Stimulated activated CD4-positive, alpha-beta T cell treated with anti-CD3 and anti-CD28 coated beads, Interleukin-12 subunit alpha, Interleukin-12 subunit beta, amount 100 ng/mL, for 48 hours (primary cell): ENCODE measurements at regions not wholly inside any gene's neighbourhood (a gene's known extent, or its start where the extent isn't known, plus 50 kb on each side); places are given as distances from the start of the nearest gene placed in this dataset.
"Not testable (repeated sequence)": the region's sequence is repeated elsewhere in the genome, so short reads cannot be mapped to it uniquely, and the experiment has no call there.

Experiments used
- DNase-seq, 3 donors: peaks; one replicate each; pipeline ENCODE4 v3.0.0-alpha.2; 2020; ENCODE audit warnings: low read depth in 2 of 3, low spot score in 1 of 3

GRCh38 chr21:27070861-27071670 is 104.2 kb upstream of the ADAMTS5 start:
- no peak for DNase-seq

DNA sequence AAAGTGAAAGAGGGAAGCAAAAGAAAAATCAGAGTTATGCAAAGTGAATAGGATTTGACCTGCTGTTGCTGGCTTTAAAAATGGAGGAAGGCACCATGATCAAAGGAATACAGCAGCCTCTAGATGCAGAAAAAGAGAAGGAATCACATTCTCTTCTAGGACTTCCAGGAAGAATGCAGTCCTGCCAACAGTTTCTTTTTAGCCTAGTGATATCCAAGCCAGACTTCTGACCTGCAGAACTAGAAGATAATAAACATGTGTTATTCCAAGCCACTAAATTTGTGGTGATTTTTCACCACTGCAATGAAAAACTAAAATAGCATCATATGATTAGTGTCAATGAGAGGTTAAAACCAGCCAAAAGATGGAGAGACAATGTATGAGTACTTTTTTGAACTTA is 101.9 kb upstream of the ADAMTS5 start:
- no peak for DNase-seq

DNA sequence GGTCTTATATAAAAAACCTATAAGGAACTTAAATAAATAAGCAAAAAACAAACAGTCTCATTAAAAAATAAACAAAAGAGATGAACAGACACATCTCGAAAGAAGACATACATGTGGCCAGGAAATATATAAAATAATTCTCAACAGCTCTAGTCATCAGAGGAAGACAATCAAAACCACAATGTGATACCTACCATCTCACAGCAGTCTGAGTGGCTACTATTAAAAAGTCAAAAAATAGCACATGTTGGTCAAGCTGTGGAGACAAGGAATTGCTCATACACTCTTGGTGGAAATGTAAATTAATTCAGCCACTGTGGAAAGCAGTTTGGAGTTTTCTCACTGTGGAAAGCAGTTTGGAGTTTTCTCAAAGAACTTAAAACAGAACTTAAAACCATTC is 100.3 kb upstream of the ADAMTS5 start:
- no peak for DNase-seq

- no peak for DNase-seq
Measured at GRCh38 chr21:27062443-27062842, 95.6 kb upstream of the ADAMTS5 start.

GRCh38 chr21:27061770-27062169 is 94.9 kb upstream of the ADAMTS5 start:
- DNase-seq = no peak

GRCh38 chr21:27060190-27060589 is 93.3 kb upstream of the ADAMTS5 start:
- DNase-seq = no peak

DNA sequence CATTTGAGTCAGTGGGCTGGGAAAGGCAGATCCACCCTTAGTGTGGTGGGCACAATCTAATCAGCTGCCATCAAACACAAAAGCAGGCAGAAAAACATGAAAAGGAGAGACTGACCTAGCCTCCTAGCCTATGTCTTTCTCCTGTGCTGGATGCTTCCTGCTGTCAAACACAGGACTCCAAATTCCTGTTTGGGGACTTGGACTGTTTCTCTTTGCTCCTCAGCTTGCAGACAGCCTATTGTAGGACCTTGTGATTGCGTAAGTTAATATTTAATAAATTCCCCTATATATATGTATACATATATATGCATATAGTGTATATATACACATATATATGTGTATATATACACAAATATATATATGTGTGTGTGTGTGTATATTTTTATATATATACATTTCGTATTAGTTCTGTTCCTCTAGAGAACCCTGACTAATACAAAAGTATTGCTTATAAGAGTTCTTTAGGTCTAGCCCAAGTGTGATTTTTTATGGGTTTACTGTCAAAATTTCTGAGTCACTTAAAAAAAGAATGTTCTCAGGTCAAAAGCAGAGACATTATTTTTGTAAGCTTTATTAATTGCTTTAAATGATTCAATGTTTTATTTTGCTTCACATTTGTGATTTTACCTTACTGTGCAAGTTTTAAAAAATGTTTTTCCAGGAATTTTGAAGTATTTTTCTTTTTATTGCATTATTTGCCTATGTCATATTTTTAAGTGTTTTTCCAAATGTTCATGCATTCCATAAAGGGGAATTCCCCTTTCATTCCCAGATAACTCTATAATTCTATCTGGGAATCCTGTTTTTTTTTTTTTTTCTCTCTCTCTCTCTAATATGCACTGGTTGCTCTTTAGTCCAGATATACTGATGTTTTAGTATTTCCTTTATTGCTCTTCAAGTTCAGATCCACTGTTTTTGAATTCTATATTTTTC is 92.1 kb upstream of the ADAMTS5 start:
- no peak for DNase-seq

- no peak for DNase-seq
Measured at GRCh38 chr21:27057997-27058396, 91.1 kb upstream of the ADAMTS5 start.

- no peak for DNase-seq
Measured at GRCh38 chr21:27047658-27048314, 80.9 kb upstream of the ADAMTS5 start.

GRCh38 chr21:27047283-27047657 is 80.4 kb upstream of the ADAMTS5 start:
- no peak for DNase-seq

- DNase-seq = no peak
Measured at GRCh38 chr21:27045281-27045985, 78.5 kb upstream of the ADAMTS5 start.

DNA sequence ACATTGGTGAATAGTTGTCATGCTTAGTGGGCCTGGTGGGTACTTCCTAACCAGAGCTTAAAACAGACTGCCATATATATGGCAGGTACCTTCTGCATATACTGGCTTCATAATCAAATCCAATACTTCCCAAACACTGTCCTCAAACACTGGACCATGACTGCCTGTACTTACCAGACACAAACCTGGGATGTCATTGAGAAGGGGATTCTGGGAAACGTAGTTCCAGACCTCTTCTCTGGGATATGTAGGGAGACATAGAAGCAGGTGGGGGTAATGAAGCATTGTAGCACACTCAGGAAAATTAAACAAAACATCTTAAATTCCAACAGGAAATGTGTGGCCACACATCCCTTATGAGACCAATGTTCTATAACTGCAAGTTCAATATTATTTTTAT is 76.5 kb upstream of the ADAMTS5 start:
- no peak for DNase-seq

GRCh38 chr21:27040738-27041469 is 74.0 kb upstream of the ADAMTS5 start:
- no peak for DNase-seq

DNA sequence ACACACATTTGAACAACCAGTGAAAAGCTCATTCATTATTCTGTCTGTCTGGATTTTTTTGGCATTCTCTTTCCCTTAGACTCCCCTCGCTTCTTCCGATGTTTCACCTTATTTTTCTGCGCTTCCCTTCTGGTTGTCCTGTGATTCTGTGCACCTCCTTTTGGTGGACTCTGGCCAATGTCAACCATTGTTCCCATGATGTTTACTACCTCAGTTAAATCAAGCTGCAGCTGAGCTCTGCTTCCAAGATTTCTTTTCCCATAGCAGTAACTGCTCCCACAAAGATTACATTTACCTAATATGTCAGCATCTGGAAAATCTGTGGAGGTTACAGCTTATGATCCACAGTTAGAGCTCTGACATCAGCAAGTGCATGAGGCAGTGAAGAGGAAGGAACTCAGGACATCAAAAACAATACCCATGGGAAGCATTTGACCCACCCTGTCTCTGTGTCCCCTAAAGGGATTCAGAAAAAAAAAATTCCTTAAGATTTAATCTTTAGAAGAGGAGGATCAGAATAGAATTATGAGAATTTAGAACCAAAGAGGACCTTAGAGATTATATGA is 69.9 kb upstream of the ADAMTS5 start:
- DNase-seq = no peak

DNA sequence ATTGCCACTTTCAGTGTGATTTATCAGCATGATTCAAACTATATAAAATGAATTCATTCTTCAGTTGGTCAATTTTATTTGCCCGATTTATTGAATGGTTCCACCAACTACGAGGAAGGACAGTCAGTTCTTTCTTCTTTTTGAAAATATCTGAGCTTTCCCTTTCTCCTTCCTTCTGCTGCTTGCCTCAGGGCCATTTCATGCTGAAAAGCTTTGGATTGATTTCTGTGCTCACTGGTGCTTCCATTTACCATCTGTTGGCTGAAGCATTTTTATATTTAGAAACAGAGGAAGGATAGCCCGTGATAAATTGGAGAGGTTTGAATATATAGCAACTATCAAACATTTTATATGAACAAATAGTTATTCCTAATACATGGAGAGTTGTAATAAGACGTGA is 68.9 kb upstream of the ADAMTS5 start:
- DNase-seq = no peak

GRCh38 chr21:27034796-27035195 is 67.9 kb upstream of the ADAMTS5 start:
- no peak for DNase-seq

GRCh38 chr21:27033471-27033870 is 66.6 kb upstream of the ADAMTS5 start:
- DNase-seq = no peak

- no peak for DNase-seq
Measured at GRCh38 chr21:27026501-27026900, 59.6 kb upstream of the ADAMTS5 start.

DNA sequence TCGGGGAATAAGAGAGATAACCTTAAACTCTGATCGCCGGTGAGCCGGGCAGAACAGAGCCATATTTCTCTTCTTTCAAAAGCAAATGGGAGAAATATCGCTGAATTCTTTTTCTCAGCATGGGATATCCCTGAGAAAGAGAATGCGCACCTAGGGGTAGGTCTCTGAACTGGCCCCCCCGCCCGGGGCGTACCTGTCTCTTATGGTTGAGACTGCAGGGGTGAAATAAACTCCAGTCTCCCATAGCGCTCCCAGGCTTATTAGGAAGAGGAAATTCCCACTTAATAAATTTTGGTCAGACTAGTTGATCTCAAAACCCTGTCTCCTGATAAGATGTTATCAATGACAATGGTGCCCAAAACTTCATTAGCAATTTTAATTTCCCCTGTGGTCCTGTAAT is 58.8 kb upstream of the ADAMTS5 start:
- not testable (repeated sequence) for DNase-seq

GRCh38 chr21:27024971-27025370 is 58.1 kb upstream of the ADAMTS5 start:
- DNase-seq = no peak
